Liver (tissue), 8 donors: ENCODE measurements at regions not wholly inside any gene's neighbourhood (a gene's known extent, or its start where the extent isn't known, plus 50 kb on each side); places are given as distances from the start of the nearest gene placed in this dataset.

Experiments used
- DNase-seq: peaks from one replicate; pipeline ENCODE4 v3.0.0-alpha.2; 2017; ENCODE audit warnings: low spot score
- H3K27ac ChIP-seq, 2 donors: one replicate each; pipeline ENCODE4 v1.7.0; 2013; ENCODE audit warnings: inconsistent platforms in 2 of 2, low read length in 2 of 2, control low read depth in 1 of 2, low read depth in 1 of 2, mild to moderate bottlenecking in 1 of 2
- H3K27me3 ChIP-seq, 4 donors: one replicate each; pipeline versions ENCODE4 v1.6.1 to v1.7.0; 2013; ENCODE audit warnings: low read length in 3 of 4, inconsistent platforms in 1 of 4, mild to moderate bottlenecking in 1 of 4, moderate library complexity in 1 of 4; ENCODE audit not compliant: control insufficient read depth in 4 of 4, insufficient read depth in 4 of 4
- H3K36me3 ChIP-seq, 4 donors: one replicate each; pipeline versions ENCODE4 v1.6.1 to v1.7.0; 2013; ENCODE audit warnings: low read length in 3 of 4, mild to moderate bottlenecking in 3 of 4, low read depth in 1 of 4, moderate library complexity in 1 of 4; ENCODE audit not compliant: control insufficient read depth in 4 of 4, insufficient read depth in 3 of 4
- H3K4me1 ChIP-seq, 4 donors: one replicate each; pipeline versions ENCODE4 v1.6.1 to v1.7.0; 2013; ENCODE audit warnings: low read length in 3 of 4, mild to moderate bottlenecking in 3 of 4, moderate library complexity in 1 of 4; ENCODE audit not compliant: control insufficient read depth in 4 of 4, insufficient read depth in 4 of 4
- H3K4me3 ChIP-seq, 3 donors: one replicate each; pipeline versions ENCODE4 v1.6.1 to v1.7.0; 2013; ENCODE audit warnings: low read length in 3 of 3, control low read depth in 1 of 3, low read depth in 1 of 3, mild to moderate bottlenecking in 1 of 3
- H3K9ac ChIP-seq, 2 donors: one replicate each; pipeline ENCODE4 v1.7.0; 2013; ENCODE audit warnings: low read length in 2 of 2, mild to moderate bottlenecking in 2 of 2, moderate library complexity in 2 of 2, control low read depth in 1 of 2, low read depth in 1 of 2
- H3K9me3 ChIP-seq, 4 donors: one replicate each; pipeline versions ENCODE4 v1.6.1 to v1.7.0; 2013; ENCODE audit warnings: low read length in 3 of 4; ENCODE audit not compliant: control insufficient read depth in 4 of 4
- EGR1 ChIP-seq, 2 donors: IDR thresholded peaks; 2 replicates each; pipeline ENCODE4 v1.6.1; 2016 to 2018; ENCODE audit warnings: antibody characterized with exemption in 2 of 2, low read depth in 2 of 2
- FOXA1 ChIP-seq: IDR thresholded peaks from 2 replicates; pipeline ENCODE4 v1.6.1; 2016; ENCODE audit warnings: antibody characterized with exemption
- FOXA2 ChIP-seq: IDR thresholded peaks from 2 replicates; pipeline ENCODE4 v1.6.1; 2016; ENCODE audit warnings: antibody characterized with exemption
- GABPA ChIP-seq, 2 donors: IDR thresholded peaks in 1 of 2; conservative IDR thresholded peaks in 1 of 2; 2 replicates each; pipeline ENCODE4 v1.6.1; 2016; ENCODE audit warnings: antibody characterized with exemption in 2 of 2, mild to moderate bottlenecking in 1 of 2, moderate library complexity in 1 of 2
- HNF4A ChIP-seq, 2 donors: conservative IDR thresholded peaks; 2 replicates each; pipeline ENCODE4 v1.6.1; 2016; ENCODE audit warnings: antibody characterized with exemption in 2 of 2, mild to moderate bottlenecking in 2 of 2
- HNF4G ChIP-seq: IDR thresholded peaks from 2 replicates; pipeline ENCODE4 v1.6.1; 2016; ENCODE audit warnings: antibody characterized with exemption
- JUND ChIP-seq, 2 donors: IDR thresholded peaks; 2 replicates each; pipeline ENCODE4 v1.6.1; 2016; ENCODE audit warnings: antibody characterized with exemption in 2 of 2
- MAX ChIP-seq: IDR thresholded peaks from 2 replicates; pipeline ENCODE4 v1.6.1; 2016; ENCODE audit warnings: antibody characterized with exemption
- RAD21 ChIP-seq, 2 donors: IDR thresholded peaks; 2 replicates each; pipeline ENCODE4 v1.6.1; 2016; ENCODE audit warnings: antibody characterized with exemption in 2 of 2, mild to moderate bottlenecking in 2 of 2
- REST ChIP-seq: IDR thresholded peaks from 2 replicates; pipeline ENCODE4 v1.6.1; 2016; ENCODE audit warnings: antibody characterized with exemption, mild to moderate bottlenecking
- RXRA ChIP-seq, 2 donors: IDR thresholded peaks; 2 replicates each; pipeline ENCODE4 v1.6.1; 2017 to 2018; ENCODE audit warnings: antibody characterized with exemption in 2 of 2, mild to moderate bottlenecking in 1 of 2
- SP1 ChIP-seq: IDR thresholded peaks from 2 replicates; pipeline ENCODE4 v1.6.1; 2018; ENCODE audit warnings: antibody characterized with exemption, mild to moderate bottlenecking
- TAF1 ChIP-seq: conservative IDR thresholded peaks from 2 replicates; pipeline ENCODE4 v1.6.1; 2016; ENCODE audit warnings: antibody characterized with exemption, mild to moderate bottlenecking
- YY1 ChIP-seq: IDR thresholded peaks from 2 replicates; pipeline ENCODE4 v1.6.1; 2016; ENCODE audit warnings: antibody characterized with exemption, mild to moderate bottlenecking
- ZBTB33 ChIP-seq: IDR thresholded peaks from 2 replicates; pipeline ENCODE4 v1.6.1; 2016; ENCODE audit warnings: antibody characterized with exemption
- WGBS: extraction: QIAGEN DNeasy Blood & Tissue Kit; methylation state at CpG from one replicate; pipeline ENCODE4 v1.1.7; 2013; 5-methylcytosine and 5-hydroxymethylcytosine counted together
- TF ChIP-seq, protein P1 (sequence below): fragments of 150-350 bp; IDR thresholded peaks from 2 replicates; pipeline ENCODE4 v1.5.1; 2017; ENCODE audit warnings: improper control_type of control experiment, low read depth, low read length; ENCODE audit not compliant: missing input control
- TF ChIP-seq, protein P2 (sequence below): IDR thresholded peaks from 2 replicates; pipeline ENCODE4 v1.6.1; 2016; ENCODE audit warnings: antibody characterized with exemption
- donor health status: healthy.
- donor health status: healthy.
- donor health status: healthy.
- donor health status: healthy.
- donor health status: healthy.

DNA sequence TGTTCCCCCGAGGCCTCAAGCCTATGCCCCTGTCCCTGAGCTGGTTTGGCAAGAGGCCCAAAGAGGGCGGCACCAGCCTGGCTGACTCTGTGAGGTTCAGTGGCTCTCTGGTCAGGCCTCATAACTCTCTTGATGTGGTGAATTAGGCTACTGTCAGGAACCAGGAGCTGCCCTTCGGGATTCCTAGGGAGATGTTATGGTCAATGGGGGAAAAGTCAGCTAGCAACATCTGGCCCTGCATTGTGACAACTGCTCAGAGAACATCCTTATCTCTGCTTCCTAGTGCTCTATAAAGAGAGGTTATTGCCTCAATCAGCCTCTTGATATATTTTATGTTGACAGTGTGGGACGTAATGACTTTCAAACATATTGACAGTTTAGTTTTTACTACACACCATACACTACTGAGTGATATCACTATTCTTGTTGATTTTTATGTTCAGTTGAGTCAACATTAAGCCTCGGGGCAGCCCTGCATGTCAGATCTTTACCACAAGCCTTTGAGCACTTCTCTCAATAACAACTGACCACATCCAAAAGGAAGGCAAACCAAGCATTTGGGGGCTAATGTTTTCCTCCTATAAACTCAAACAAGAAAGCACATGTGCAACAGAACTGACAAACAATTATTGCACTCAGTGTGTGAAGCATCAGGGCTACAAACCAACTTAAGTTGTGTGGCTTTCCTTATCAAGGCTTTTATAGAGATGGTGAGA, 448.3 kb upstream of the SLC14A2 start:
- no peaks in the 10 kb centered on the region for H3K4me1 ChIP-seq
- no peak overlapping the region for H3K4me3 ChIP-seq
- TF ChIP-seq JUND (IDR thresholded peaks at IDR 0.05) (no peak), RXRA (IDR thresholded peaks at IDR 0.05) (no peak), TAF1 (no peak), FOXA1 (no peak), HNF4A (conservative IDR thresholded peaks at IDR 0.05) (no peak), MAX (no peak), REST (no peak), HNF4G (no peak), YY1 (no peak)
- TF ChIP-seq, protein P1, sequence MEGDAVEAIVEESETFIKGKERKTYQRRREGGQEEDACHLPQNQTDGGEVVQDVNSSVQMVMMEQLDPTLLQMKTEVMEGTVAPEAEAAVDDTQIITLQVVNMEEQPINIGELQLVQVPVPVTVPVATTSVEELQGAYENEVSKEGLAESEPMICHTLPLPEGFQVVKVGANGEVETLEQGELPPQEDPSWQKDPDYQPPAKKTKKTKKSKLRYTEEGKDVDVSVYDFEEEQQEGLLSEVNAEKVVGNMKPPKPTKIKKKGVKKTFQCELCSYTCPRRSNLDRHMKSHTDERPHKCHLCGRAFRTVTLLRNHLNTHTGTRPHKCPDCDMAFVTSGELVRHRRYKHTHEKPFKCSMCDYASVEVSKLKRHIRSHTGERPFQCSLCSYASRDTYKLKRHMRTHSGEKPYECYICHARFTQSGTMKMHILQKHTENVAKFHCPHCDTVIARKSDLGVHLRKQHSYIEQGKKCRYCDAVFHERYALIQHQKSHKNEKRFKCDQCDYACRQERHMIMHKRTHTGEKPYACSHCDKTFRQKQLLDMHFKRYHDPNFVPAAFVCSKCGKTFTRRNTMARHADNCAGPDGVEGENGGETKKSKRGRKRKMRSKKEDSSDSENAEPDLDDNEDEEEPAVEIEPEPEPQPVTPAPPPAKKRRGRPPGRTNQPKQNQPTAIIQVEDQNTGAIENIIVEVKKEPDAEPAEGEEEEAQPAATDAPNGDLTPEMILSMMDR: no peak
- no peak overlapping the region for H3K27ac ChIP-seq
- WGBS: 74% methylated on average over 5 of the region's 5 CpGs
- H3K9me3 ChIP-seq: no peaks in the 10 kb centered on the region
- DNase-seq: no peak
- H3K36me3 ChIP-seq: no peaks in the 10 kb centered on the region
- no peak overlapping the region for H3K9ac ChIP-seq
- H3K27me3 ChIP-seq: no peaks in the 10 kb centered on the region

GRCh38 chr18:45167631-45168280, 447.5 kb upstream of the SLC14A2 start:
- H3K27ac ChIP-seq: no peak overlapping the region
- H3K36me3 ChIP-seq: no peaks in the 10 kb centered on the region
- WGBS: 83% methylated on average over 6 of the region's 6 CpGs
- H3K4me1 ChIP-seq: no peaks in the 10 kb centered on the region
- no peak for DNase-seq
- H3K9ac ChIP-seq: no peak overlapping the region
- no peaks in the 10 kb centered on the region for H3K27me3 ChIP-seq
- H3K9me3 ChIP-seq: no peaks in the 10 kb centered on the region
- H3K4me3 ChIP-seq: no peak overlapping the region
- TF ChIP-seq YY1: no peak
- no peak for TF ChIP-seq TAF1
- no peak for TF ChIP-seq FOXA2
- no peak for TF ChIP-seq RAD21 (IDR thresholded peaks at IDR 0.05)
- no peak for TF ChIP-seq SP1
- no peak for TF ChIP-seq RXRA (IDR thresholded peaks at IDR 0.05)
- TF ChIP-seq HNF4A (conservative IDR thresholded peaks at IDR 0.05): no peak
- no peak for TF ChIP-seq ZBTB33
- no peak for TF ChIP-seq GABPA (IDR thresholded peaks at IDR 0.05 in 1 of 2, conservative IDR thresholded peaks at IDR 0.05 in 1 of 2)
- no peak for TF ChIP-seq MAX
- TF ChIP-seq, protein P2, sequence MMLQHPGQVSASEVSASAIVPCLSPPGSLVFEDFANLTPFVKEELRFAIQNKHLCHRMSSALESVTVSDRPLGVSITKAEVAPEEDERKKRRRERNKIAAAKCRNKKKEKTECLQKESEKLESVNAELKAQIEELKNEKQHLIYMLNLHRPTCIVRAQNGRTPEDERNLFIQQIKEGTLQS: no peak
- TF ChIP-seq, protein P1: no peak
- TF ChIP-seq EGR1 (IDR thresholded peaks at IDR 0.05; ENCODE audit: low read depth in 2 of 2): no peak
- no peak for TF ChIP-seq JUND (IDR thresholded peaks at IDR 0.05)
- no peak for TF ChIP-seq FOXA1
